Prostate gland (tissue), 2 donors: ENCODE measurements at regions not wholly inside any gene's neighbourhood (a gene's known extent, or its start where the extent isn't known, plus 50 kb on each side); places are given as distances from the start of the nearest gene placed in this dataset.

Experiments used
- DNase-seq: peaks from one replicate; pipeline ENCODE4 v3.0.0-alpha.2; 2019; ENCODE audit warnings: low spot score
- H3K27ac ChIP-seq, 2 donors: fragments of 200-600 bp; sonication (generic); 2 replicates each; pipeline ENCODE4 v1.5.1; 2017 to 2019
- H3K27me3 ChIP-seq: fragments of 200-600 bp; sonication (generic); replicated peaks from 2 replicates; pipeline ENCODE4 v1.5.1; 2019; ENCODE audit not compliant: insufficient read depth
- H3K36me3 ChIP-seq, 2 donors: fragments of 200-600 bp; sonication (generic); 1 replicate in 1 of 2; 2 replicates in 1 of 2; pipeline versions ENCODE4 v1.5.1 to v1.8.1; 2017 to 2019
- H3K4me1 ChIP-seq: fragments of 200-600 bp; sonication (generic); replicated peaks from 2 replicates; pipeline ENCODE4 v1.5.1; 2019
- H3K4me3 ChIP-seq, 2 donors: fragments of 200-600 bp; sonication (generic); 2 replicates each; pipeline ENCODE4 v1.5.1; 2017 to 2019
- H3K9me3 ChIP-seq: fragments of 200-600 bp; sonication (generic); 2 replicates; pipeline ENCODE4 v1.5.1; 2017
- POLR2A ChIP-seq: fragments of 450-650 bp; IDR thresholded peaks from one replicate; pipeline ENCODE4 v1.6.1; 2016; ENCODE audit warnings: antibody characterized with exemption, mild to moderate bottlenecking
- POLR2AphosphoS5 ChIP-seq: sonication (generic); formaldehyde crosslinking; IDR thresholded peaks from one replicate; pipeline ENCODE4 v1.6.1; 2017; ENCODE audit warnings: antibody characterized with exemption
- WGBS: methylation state at CpG from one replicate; pipeline ENCODE4 v1.1.5; 2018; 5-methylcytosine and 5-hydroxymethylcytosine counted together
- intact Hi-C: fragments of 100-400 bp; cut with DNase I; formaldehyde crosslinking; loops from one replicate; pipeline ENCODE4 v1.14.2; 2022
- TF ChIP-seq, protein P1 (sequence below), 4 experiments: fragments of 200-600 bp in 2 of 4; fragments of 450-650 bp in 2 of 4; sonication (generic) in 2 of 4; IDR thresholded peaks; 1 replicate in 3 of 4; 2 replicates in 1 of 4; pipeline ENCODE4 v1.5.1; 2016 to 2019; ENCODE audit warnings: antibody characterized with exemption in 4 of 4, mild to moderate bottlenecking in 2 of 4, moderate library complexity in 2 of 4

GRCh38 chr3:177550667-177551066 is 353.4 kb upstream of the TBL1XR1 start:
- no peak for DNase-seq
- H3K9me3 ChIP-seq = no peaks in the 10 kb centered on the region
- no peaks in the 10 kb centered on the region for H3K4me1 ChIP-seq
- 98% methylated on average over 1 of the region's 1 CpG for WGBS
- H3K36me3 ChIP-seq = no peaks in the 10 kb centered on the region
- TF ChIP-seq, protein P1, sequence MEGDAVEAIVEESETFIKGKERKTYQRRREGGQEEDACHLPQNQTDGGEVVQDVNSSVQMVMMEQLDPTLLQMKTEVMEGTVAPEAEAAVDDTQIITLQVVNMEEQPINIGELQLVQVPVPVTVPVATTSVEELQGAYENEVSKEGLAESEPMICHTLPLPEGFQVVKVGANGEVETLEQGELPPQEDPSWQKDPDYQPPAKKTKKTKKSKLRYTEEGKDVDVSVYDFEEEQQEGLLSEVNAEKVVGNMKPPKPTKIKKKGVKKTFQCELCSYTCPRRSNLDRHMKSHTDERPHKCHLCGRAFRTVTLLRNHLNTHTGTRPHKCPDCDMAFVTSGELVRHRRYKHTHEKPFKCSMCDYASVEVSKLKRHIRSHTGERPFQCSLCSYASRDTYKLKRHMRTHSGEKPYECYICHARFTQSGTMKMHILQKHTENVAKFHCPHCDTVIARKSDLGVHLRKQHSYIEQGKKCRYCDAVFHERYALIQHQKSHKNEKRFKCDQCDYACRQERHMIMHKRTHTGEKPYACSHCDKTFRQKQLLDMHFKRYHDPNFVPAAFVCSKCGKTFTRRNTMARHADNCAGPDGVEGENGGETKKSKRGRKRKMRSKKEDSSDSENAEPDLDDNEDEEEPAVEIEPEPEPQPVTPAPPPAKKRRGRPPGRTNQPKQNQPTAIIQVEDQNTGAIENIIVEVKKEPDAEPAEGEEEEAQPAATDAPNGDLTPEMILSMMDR (IDR thresholded peaks at IDR 0.05) = no peak
- no peaks in the 10 kb centered on the region for H3K27me3 ChIP-seq
- no peak overlapping the region for H3K27ac ChIP-seq
- intact Hi-C loops = no loop called here
- H3K4me3 ChIP-seq = no peak overlapping the region

- Histone ChIP-seq H3K4me1 (no peaks in the 10 kb centered on the region), H3K4me3 (no peak overlapping the region), H3K36me3 (no peaks in the 10 kb centered on the region), H3K27me3 (no peaks in the 10 kb centered on the region), H3K27ac (no peak overlapping the region), H3K9me3 (no peaks in the 10 kb centered on the region)
- 93% methylated on average over 4 of the region's 4 CpGs for WGBS
- intact Hi-C loops = no loop called here
- DNase-seq = no peak
- TF ChIP-seq, protein P1 (IDR thresholded peaks at IDR 0.05) = no peak
- TF ChIP-seq POLR2AphosphoS5 = no peak
- TF ChIP-seq POLR2A = no peak
These were observed 354.2 kb upstream of the TBL1XR1 start for GRCh38 chr3:177551431-177551836.

GRCh38 chr3:177552051-177552450 is 354.8 kb upstream of the TBL1XR1 start:
- DNase-seq = no peak
- no peaks in the 10 kb centered on the region for H3K4me1 ChIP-seq
- intact Hi-C loops = no loop called here
- TF ChIP-seq, protein P1 (IDR thresholded peaks at IDR 0.05) = no peak
- TF ChIP-seq POLR2A = no peak
- TF ChIP-seq POLR2AphosphoS5 = no peak
- no peaks in the 10 kb centered on the region for H3K27me3 ChIP-seq
- no peaks in the 10 kb centered on the region for H3K9me3 ChIP-seq
- H3K27ac ChIP-seq = no peak overlapping the region
- H3K36me3 ChIP-seq = no peaks in the 10 kb centered on the region
- H3K4me3 ChIP-seq = no peak overlapping the region
- 95% methylated on average over 1 of the region's 1 CpG for WGBS

DNA sequence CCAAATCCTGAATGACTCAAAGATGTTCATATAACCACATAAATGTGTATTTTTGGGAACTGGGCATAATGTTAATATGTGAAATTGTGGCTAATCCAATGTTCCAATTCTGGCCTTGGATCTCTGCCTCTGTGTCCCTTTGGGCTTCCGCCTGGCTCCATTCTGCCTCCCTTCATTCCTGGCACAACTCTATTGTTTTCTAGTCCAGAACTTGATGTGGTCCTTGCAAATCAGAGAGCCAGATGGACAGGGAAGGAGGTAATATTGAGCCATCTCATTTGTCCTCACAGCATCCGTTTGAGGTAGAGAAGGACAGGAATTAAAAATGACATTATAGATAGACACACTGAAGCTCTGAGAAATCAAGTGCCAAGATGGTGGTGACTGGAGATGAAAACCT is 355.7 kb upstream of the TBL1XR1 start:
- no peak overlapping the region for H3K4me3 ChIP-seq
- H3K36me3 ChIP-seq = no peaks in the 10 kb centered on the region
- H3K9me3 ChIP-seq = no peaks in the 10 kb centered on the region
- no peaks in the 10 kb centered on the region for H3K27me3 ChIP-seq
- 82% methylated on average over 2 of the region's 2 CpGs for WGBS
- no peak for DNase-seq
- H3K4me1 ChIP-seq = no peaks in the 10 kb centered on the region
- H3K27ac ChIP-seq = no peak overlapping the region
- intact Hi-C loops = no loop called here
- TF ChIP-seq, protein P1 (IDR thresholded peaks at IDR 0.05) = no peak
- TF ChIP-seq POLR2A = no peak
- no peak for TF ChIP-seq POLR2AphosphoS5

GRCh38 chr3:177553579-177553978 is 356.3 kb upstream of the TBL1XR1 start:
- H3K36me3 ChIP-seq = no peaks in the 10 kb centered on the region
- H3K9me3 ChIP-seq = no peaks in the 10 kb centered on the region
- H3K27ac ChIP-seq = no peak overlapping the region
- H3K4me1 ChIP-seq = no peaks in the 10 kb centered on the region
- WGBS = 41% methylated on average over 2 of the region's 2 CpGs
- no peaks in the 10 kb centered on the region for H3K27me3 ChIP-seq
- intact Hi-C loops = no loop called here
- H3K4me3 ChIP-seq = no peak overlapping the region
- DNase-seq = no peak
- no peak for TF ChIP-seq POLR2AphosphoS5
- no peak for TF ChIP-seq POLR2A
- TF ChIP-seq, protein P1 (IDR thresholded peaks at IDR 0.05) = no peak
